Ovary (tissue), 3 donors: ENCODE measurements at regions not wholly inside any gene's neighbourhood (a gene's known extent, or its start where the extent isn't known, plus 50 kb on each side); places are given as distances from the start of the nearest gene placed in this dataset.

Experiments used
- CTCF ChIP-seq, 3 donors: fragments of 450-650 bp in 2 of 3; fragments of 200-600 bp in 1 of 3; IDR thresholded peaks; one replicate each; pipeline versions ENCODE4 v1.5.1 to v1.8.0; 2016 to 2022; ENCODE audit warnings: antibody characterized with exemption in 3 of 3, mild to moderate bottlenecking in 1 of 3
- POLR2A ChIP-seq: fragments of 450-650 bp; IDR thresholded peaks from one replicate; pipeline ENCODE4 v1.6.1; 2017; ENCODE audit warnings: antibody characterized with exemption, mild to moderate bottlenecking, moderate library complexity
- donor health status: DM: no; HTN: no; CAD: no.

- TF ChIP-seq CTCF (IDR thresholded peaks at IDR 0.05) (no peak), POLR2A (no peak)
Observed at GRCh38 chr10:23528419-23528818, 89.5 kb downstream of the OTUD1 start.
